ENCODE measurements at regions not wholly inside any gene's neighbourhood (a gene's known extent, or its start where the extent isn't known, plus 50 kb on each side); places are given as distances from the start of the nearest gene placed in this dataset.
"Not testable (repeated sequence)": the region's sequence is repeated elsewhere in the genome, so short reads cannot be mapped to it uniquely, and the experiment has no call there.

GRCh38 chr10:121145802-121146395 lies 294.7 kb downstream of the WDR11 start:
- ATAC-seq; intact Hi-C loops (cut with DNase I); DNase-seq (ENCODE audit: missing footprints): not testable (repeated sequence)

GRCh38 chr10:121148921-121149320 lies 297.8 kb downstream of the WDR11 start:
- ATAC-seq (no peak), DNase-seq (ENCODE audit: missing footprints) (no peak)
- intact Hi-C loops (cut with DNase I): no loop called here

- intact Hi-C loops (cut with DNase I): no loop called here
- ATAC-seq (no peak), DNase-seq (ENCODE audit: missing footprints) (no peak)
These were observed 300.9 kb downstream of the WDR11 start for GRCh38 chr10:121152033-121152432.

DNA sequence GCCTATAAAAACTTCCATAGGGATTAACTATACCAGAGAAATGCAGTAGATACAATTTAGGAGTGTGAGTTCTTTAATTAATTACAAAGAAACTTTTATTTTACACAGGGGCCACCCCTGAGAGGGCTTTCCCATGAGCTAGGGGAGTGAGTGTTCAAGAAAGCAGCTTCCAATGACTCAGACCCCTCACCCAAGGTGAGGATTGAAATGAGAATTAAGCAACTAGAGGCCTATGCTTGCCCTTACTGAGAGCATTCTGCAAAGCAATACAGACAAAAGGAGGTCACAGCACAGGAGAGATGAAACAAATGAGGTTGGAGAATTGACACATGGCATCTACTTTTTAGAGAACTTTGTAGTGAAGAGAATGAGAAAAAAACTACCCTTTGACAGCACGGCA lies 301.8 kb downstream of the WDR11 start:
- DNase-seq (ENCODE audit: missing footprints): no peak
- intact Hi-C loops (cut with DNase I): no loop called here
- ATAC-seq: no peak

DNA sequence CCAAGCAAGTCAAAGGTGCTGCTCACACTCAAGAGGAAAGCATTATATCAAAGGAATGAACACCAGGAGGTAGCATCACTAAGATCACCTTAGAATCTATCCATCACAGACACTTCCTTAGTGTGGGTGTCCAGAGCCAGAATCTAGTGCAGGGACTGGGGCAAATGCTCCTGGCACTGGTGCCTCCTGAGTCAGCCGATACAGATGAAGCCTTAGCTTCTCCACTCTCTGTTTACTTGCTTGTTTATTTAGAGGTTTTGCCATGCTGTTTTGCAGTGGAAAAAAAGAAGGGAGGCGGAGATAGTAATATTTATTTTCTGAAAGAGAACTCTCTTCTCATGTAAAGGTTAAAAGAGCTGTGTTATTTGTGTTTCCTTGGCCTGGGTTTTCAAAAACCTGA lies 303.1 kb downstream of the WDR11 start:
- intact Hi-C loops (cut with DNase I): no loop called here
- DNase-seq (ENCODE audit: missing footprints): no peak
- no peak for ATAC-seq

DNA sequence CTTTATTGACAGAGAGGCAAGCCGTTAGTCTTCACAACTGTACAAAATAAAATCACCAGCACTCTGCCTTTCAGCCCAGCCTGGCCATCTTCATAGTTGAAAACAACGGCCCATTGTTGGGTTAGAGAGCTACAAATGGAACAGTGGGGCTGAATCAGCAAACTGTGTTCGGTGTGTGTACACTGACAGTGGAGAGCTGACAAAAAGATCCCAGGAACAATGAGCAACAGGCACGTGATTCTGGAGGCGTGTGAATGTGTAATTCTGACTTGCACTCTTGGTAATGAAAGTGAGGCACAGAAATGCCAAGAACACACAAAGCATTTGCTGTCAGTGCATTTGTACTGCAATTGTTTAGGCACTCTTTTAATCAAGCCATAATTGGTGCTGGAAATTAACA lies 303.7 kb downstream of the WDR11 start:
- no peak for DNase-seq (ENCODE audit: missing footprints)
- intact Hi-C loops (cut with DNase I): no loop called here
- no peak for ATAC-seq

- intact Hi-C loops (cut with DNase I): no loop called here
- ATAC-seq: no peak
- no peak for DNase-seq (ENCODE audit: missing footprints)
These were observed 304.7 kb downstream of the WDR11 start for GRCh38 chr10:121155742-121156474.

GRCh38 chr10:121157998-121158397 lies 306.8 kb downstream of the WDR11 start:
- DNase-seq (ENCODE audit: missing footprints) (peak; percentile 76), ATAC-seq (peak; percentile 71)
- intact Hi-C loops (cut with DNase I): no loop called here

DNA sequence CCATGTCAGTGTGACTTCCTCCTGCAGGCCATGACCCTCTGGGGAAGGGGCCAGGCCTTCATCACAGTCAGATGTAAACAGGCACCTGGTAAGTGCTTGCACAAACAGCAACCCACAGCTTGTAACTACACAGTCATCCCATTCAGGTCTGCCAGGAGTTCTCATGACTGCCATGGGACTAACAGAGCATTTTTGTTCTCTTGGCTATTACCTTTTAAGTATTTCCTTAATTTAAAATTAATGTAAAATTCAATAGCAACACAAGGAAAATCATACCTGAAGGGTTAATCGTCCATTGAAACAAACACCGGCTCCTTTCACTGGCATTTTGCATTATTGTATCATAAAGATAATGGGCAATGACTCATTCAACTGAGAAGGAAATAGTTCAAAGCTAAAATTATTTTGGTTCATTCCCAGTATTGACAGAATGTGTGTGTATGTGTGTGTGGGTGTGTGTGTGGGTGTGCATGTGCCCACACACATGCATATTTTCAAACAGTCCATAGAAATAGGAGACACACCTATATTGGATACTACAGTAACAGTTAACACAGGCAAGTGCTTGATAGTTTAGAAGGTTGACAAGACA lies 307.9 kb downstream of the WDR11 start:
- intact Hi-C loops (cut with DNase I): no loop called here
- DNase-seq (ENCODE audit: missing footprints) (no peak), ATAC-seq (no peak)

DNA sequence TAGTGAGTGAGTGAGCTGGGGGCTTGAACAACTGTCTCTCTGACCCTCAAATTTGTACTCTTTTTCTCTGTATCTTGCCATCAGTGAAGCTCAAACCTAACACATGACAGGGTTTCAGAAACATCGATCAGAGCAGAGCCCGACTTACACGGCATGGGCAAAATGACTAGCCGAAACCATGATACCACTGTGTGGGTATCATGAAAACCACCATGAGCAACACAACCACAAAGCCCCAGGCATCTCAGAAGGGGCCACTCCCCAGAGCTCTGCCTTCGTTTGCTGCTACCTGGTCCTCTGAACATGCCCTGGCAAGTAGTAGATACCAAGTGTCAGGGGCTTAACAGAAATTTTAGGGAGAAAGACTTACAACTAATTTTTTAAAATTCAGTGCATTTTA lies 308.5 kb downstream of the WDR11 start:
- intact Hi-C loops (cut with DNase I): no loop called here
- DNase-seq (ENCODE audit: missing footprints): no peak
- no peak for ATAC-seq

- ATAC-seq: no peak
- intact Hi-C loops (cut with DNase I): no loop called here
- DNase-seq (ENCODE audit: missing footprints): no peak
These were observed 314.1 kb downstream of the WDR11 start for GRCh38 chr10:121165276-121165675.

DNA sequence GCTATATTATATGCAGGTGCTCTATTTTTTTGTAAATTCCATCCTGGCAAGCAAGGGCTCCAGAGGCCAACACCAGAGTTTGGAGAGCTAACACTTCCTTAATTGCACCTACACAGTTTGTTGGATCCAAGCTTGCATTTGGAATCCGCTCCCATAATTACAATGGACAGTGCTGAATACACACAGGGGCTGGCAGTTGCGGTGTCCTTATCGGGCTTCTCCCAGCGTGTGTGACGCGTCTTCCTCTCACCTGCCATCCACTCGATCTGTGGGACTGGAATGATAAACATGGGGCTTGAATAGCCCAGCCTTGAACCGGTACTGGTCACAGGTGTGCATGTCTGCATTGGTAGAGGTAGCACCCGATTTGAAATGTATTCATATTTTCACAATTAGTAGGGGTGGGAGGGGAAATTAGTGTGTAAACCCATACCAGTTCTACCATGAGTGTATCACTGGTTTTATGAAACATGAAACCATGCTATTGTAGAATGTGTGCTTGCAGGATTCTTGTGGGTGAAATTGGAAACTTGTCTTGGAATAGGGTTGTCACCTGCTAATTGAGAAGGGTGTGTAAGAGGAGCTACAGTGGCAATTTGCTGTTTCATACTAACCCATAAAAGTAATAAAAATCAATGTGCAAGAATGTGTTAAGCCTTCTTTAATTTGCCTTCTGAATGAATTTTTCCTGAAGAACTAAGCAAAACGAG lies 316.5 kb downstream of the WDR11 start:
- no peak for ATAC-seq
- intact Hi-C loops (cut with DNase I): no loop called here
- no peak for DNase-seq (ENCODE audit: missing footprints)

- intact Hi-C loops (cut with DNase I): no loop called here
- ATAC-seq (no peak), DNase-seq (ENCODE audit: missing footprints) (no peak)
These were observed 317.5 kb downstream of the WDR11 start for GRCh38 chr10:121168545-121169216.

DNA sequence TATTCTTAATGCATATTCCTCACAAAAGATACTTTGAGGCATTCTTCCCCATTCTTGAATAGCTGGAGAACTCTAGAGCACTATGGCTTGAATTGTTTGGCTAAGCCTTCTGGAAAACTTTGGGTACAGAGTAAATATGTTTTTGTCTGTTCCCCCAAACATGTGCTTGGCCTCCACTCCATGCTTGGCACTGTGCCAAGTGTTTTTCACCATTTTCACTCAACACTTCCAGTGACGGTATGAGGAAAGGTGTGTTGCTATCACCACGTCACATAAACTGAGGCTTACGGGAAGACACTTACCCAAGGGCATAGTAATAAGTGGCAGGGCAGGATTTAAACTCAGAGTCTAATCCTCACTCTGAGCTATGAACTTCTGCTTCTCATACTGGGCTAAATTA lies 318.2 kb downstream of the WDR11 start:
- ATAC-seq: no peak
- no peak for DNase-seq (ENCODE audit: missing footprints)
- intact Hi-C loops (cut with DNase I): no loop called here

DNA sequence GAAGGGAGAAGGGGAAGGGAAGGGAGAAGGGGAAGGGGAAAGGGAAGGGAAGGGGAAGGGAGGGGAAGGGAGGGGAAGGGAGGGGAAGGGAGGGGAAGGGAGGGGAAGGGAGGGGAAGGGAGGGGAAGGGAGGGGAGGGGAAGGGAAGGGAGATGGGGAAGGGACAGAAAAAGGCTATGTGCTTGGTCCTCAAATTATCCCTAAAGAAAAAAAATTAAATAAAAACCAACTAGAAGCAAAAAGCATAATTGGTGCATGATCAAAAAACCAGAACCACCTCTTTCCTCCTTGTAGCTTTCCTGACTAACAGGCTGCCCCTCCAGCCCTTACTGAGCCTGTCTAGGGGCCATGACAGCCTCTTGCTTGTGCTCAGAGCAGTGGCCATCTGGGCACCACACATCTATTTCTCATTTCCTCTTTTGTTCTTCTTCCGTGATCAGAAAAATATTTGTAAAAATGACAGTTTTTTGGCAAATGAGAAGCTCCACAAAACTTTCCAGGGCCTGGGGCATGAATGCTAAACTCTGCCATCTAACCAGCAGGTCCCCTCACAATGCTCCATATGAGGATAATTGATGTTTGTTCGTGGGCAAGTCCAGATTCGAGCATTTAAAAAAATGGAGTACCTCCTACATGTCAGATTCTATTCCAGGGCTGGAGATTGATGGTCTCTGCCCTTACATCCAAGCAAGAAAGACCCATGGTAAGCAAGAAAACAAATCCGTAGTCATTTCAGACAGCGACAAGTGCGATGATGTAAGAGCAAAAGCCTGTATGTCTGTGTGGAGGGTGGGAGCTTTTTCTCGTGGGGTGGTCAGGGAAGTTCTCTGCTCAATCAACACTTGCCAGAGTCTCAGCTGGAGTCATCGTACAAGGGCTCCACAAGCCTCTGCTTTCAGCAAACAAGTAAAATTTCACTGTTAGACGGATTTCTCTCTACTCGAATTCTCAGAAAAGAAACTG lies 320.9 kb downstream of the WDR11 start:
- ATAC-seq (no peak), DNase-seq (ENCODE audit: missing footprints) (no peak)
- intact Hi-C loops (cut with DNase I): no loop called here

DNA sequence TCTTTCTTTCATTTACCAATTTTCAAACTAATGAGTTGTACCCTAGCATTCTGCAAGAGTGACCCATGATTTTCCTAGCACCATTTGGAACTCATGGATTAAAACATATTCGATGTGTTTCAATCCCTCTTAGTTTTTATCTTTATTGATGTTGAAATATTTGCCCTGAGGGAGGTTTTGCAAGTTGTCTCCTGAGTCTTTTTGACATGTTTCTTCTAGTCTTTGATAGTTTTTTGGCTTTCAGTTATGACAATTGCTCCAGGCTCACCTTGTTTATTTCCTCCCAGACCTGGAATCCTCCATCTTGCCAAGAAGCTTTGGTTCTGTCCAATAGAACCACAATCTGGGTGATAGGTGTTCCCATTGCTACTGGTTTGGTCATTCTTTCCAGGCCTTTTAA lies 327.8 kb downstream of the WDR11 start:
- no peak for ATAC-seq

DNA sequence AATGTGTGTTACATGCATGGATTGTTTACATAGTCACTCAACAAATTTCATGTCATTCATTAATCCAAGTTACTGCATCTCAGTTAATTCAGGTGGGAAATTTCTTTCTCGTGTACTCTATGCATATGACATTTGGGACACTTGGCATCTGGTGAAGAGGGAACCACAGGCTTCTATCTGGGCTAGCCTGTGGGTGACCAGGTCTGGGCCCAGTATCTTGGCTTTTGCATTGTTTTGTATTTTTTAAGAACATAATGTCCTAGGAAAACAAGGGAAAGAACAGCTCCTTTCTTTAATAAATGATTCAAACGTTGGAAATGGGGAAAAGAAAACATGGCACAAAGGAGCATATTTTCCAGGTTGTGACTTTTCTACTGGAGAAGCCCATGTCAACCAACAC lies 331.1 kb downstream of the WDR11 start:
- ATAC-seq (no peak), DNase-seq (ENCODE audit: missing footprints) (no peak)
- intact Hi-C loops (cut with DNase I): no loop called here

More for the DNA sequence above, 327.8 kb downstream of the WDR11 start:
- intact Hi-C loops (cut with DNase I): no loop called here
- no peak for DNase-seq (ENCODE audit: missing footprints)

DNA sequence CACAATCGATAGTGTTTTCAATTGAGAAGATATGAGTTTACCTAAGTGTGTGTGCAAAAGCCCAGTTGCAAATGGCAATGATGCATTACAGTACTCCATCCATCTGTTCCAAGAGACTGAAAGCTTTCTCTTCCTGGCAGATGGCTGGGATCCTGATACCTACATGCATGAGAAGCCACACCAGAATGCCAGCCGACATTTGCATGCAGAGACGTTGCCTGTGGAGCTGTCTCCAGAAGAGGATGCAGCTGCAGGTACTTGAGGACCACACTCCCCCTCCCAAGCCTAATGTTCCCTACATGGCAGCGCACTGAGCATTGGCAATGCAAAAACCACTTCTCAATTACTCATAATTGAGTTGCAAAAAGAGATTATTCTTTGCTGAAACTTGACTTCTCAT lies 332.1 kb downstream of the WDR11 start:
- intact Hi-C loops (cut with DNase I): no loop called here
- ATAC-seq (no peak), DNase-seq (ENCODE audit: missing footprints) (no peak)

All from Right ventricle myocardium inferior (tissue), 1 donor.